Skeletal muscle tissue (tissue), 3 donors: ENCODE measurements at regions not wholly inside any gene's neighbourhood (a gene's known extent, or its start where the extent isn't known, plus 50 kb on each side); places are given as distances from the start of the nearest gene placed in this dataset.
A peak's percentile ranks its signal among the peaks of the same experiment; 100 is the strongest.

Experiments
- H3K27ac ChIP-seq: one replicate; pipeline ENCODE4 v1.7.0; 2013; ENCODE audit warnings: mild to moderate bottlenecking, low read depth, low read length, inconsistent platforms
- H3K27me3 ChIP-seq, 3 donors: one replicate each; pipeline ENCODE4 v1.7.0; 2013; ENCODE audit warnings: low read length in 3 of 3; ENCODE audit not compliant: control insufficient read depth in 3 of 3, insufficient read depth in 3 of 3
- H3K36me3 ChIP-seq, 3 donors: one replicate each; pipeline ENCODE4 v1.7.0; 2013; ENCODE audit warnings: low read length in 3 of 3; ENCODE audit not compliant: control insufficient read depth in 3 of 3, insufficient read depth in 3 of 3
- H3K4me1 ChIP-seq, 3 donors: one replicate each; pipeline ENCODE4 v1.7.0; 2013; ENCODE audit warnings: low read length in 3 of 3, mild to moderate bottlenecking in 3 of 3; ENCODE audit not compliant: control insufficient read depth in 3 of 3, insufficient read depth in 3 of 3
- H3K4me3 ChIP-seq, 3 donors: one replicate each; pipeline ENCODE4 v1.7.0; 2013; ENCODE audit warnings: low read length in 3 of 3
- H3K9ac ChIP-seq, 3 donors: one replicate each; pipeline ENCODE4 v1.7.0; 2013; ENCODE audit warnings: low read length in 3 of 3, mild to moderate bottlenecking in 3 of 3, moderate library complexity in 2 of 3, low read depth in 1 of 3
- H3K9me3 ChIP-seq, 3 donors: one replicate each; pipeline ENCODE4 v1.7.0; 2013; ENCODE audit warnings: low read length in 3 of 3; ENCODE audit not compliant: control insufficient read depth in 3 of 3
- donor health status: Osteomylitis.

DNA sequence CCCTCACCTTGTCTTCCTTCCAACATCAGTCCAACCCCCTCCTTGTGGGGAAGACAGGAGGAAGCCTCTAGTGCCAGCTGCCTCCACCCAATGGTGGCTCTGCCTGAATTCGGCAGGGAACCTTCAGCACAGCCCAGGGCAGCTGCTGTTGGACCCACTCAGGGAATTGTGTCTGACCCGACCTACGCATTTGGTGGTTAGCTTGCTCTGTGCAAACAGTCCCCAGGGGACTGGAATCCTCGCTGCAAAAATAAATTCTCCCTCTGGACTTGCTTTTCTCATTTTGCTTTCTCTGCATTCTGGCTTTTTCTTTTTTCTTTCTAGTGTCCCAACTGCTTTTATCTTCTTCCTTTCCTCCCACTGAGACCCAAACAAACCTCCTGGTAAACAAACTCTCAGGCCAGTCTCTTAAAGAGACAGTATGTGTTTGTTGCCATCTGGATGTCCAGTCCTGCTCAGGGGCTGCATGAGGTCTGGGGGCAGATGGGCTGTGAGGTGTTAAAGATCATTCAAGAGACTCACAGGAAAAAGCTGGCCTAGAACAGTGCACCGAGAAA lies 137.7 kb upstream of the HAAO start:
- H3K36me3 ChIP-seq: no peaks in the 10 kb centered on the region
- peaks cover 65 to 71% (median 69%) of the 10 kb centered on the region in 3 donors for H3K4me1 ChIP-seq
- H3K9me3 ChIP-seq: no peaks in the 10 kb centered on the region
- peak overlapping the region; percentile 51 for H3K27ac ChIP-seq
- H3K27me3 ChIP-seq: no peaks in the 10 kb centered on the region
- H3K4me3 ChIP-seq: no peak overlapping the region
- H3K9ac ChIP-seq: peak overlapping the region in 2 of 3 donors; percentile 46 to 62

DNA sequence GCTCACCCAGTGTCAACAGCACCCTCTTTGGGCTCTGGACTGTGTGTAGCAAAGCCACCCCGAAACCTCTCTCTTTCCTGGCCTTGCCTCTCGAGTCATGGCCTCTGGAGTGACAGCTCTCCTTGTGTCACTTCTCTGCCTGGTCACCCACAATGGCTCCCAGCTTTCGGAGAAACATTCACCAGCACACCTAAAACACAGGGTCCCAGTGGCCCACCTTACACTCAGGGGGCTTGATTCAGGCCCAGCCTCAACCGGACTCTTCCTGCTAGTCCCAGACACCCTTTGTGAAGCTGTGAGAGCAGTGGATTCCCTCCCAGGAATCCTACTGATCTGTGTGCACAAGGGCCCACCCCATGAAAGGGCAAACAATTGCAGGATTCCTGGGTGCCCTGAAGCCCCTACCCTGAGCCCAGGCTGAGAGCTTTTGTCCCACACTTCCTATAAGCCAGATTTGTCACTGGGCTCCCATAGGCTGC lies 137.2 kb upstream of the HAAO start:
- Histone ChIP-seq H3K27ac (peak overlapping the region; percentile 51), H3K4me1 (peaks cover 69 to 75% (median 74%) of the 10 kb centered on the region in 3 donors), H3K9ac (peak overlapping the region in 2 of 3 donors; percentile 46 to 62), H3K9me3 (no peaks in the 10 kb centered on the region), H3K4me3 (no peak overlapping the region), H3K27me3 (no peaks in the 10 kb centered on the region), H3K36me3 (no peaks in the 10 kb centered on the region)

DNA sequence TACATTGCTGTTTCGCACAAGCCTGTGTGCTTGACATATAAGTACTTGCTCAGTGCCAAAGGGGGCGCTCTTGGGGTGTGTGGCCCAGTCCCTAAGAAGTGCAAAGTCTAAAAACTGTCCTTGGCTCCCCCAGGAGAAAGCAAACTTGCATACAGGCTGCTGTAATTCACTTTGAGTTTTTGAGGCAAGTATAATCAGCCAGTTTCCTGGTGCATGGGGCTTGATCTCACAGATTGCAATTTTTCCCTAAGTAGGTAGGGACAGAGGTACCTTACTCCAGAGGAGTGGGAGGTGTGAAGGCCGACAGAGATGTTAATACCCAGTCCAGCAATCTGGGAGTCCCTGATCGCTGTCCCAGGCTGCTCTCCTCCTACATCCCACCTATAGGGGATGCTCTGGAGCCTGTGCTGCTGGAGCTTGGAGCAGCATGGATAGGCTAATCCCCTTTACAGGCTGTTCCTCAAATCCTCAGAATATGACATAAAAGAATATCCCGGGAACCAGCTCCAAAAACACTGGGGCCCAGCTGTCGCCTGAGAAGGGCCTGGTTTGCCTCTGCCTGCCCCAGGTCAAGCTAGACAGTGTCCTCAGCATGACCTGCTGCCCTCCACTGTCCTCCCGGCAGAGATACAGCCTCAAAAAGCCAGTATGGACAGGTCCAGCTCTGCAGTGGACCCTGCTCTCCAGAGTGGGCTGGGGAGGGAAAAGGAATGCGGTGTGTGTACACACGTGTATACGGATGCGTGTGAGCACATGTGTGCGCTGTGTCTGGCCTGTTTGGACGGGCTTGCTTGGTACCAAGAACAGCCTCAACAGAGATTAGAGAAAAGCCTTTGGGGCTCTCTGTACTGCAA lies 136.5 kb upstream of the HAAO start:
- no peaks in the 10 kb centered on the region for H3K36me3 ChIP-seq
- peaks cover 76 to 79% (median 77%) of the 10 kb centered on the region in 3 donors for H3K4me1 ChIP-seq
- no peak overlapping the region for H3K4me3 ChIP-seq
- H3K27me3 ChIP-seq: no peaks in the 10 kb centered on the region
- peak overlapping the region in 2 of 3 donors; percentile 15 to 62 for H3K9ac ChIP-seq
- H3K27ac ChIP-seq: peak overlapping the region; percentile 51
- no peaks in the 10 kb centered on the region for H3K9me3 ChIP-seq

DNA sequence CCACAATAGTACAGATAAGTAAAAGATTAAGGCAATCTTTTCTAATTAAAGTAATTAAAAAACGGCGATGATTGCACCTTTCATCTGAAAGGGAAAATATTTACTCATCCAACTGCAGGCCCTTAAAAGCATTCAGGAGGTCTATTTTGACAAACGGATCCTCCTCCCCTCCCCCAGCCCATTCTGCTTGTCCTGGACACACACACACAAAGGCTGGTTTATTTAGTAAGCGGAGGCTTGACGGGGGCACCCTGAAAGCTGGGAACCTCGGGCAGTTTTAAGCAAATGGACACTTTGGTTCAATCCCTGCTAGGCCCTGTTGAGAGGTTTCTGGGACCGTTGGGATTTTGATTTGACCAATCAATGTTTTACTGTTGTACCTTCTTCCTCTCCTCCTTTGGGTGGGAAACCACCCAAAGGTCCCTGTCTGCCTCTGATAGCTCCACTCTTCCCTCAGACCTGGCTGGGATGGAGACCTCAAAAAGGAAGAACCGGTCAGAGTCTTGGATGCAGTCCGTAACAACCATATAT lies 135.8 kb upstream of the HAAO start:
- Histone ChIP-seq H3K9ac (peak overlapping the region in 2 of 3 donors; percentile 8 to 73), H3K9me3 (no peaks in the 10 kb centered on the region), H3K4me3 (no peak overlapping the region), H3K27me3 (no peaks in the 10 kb centered on the region), H3K4me1 (peaks cover 80 to 83% (median 82%) of the 10 kb centered on the region in 3 donors), H3K27ac (peak overlapping the region; percentile 51), H3K36me3 (no peaks in the 10 kb centered on the region)

DNA sequence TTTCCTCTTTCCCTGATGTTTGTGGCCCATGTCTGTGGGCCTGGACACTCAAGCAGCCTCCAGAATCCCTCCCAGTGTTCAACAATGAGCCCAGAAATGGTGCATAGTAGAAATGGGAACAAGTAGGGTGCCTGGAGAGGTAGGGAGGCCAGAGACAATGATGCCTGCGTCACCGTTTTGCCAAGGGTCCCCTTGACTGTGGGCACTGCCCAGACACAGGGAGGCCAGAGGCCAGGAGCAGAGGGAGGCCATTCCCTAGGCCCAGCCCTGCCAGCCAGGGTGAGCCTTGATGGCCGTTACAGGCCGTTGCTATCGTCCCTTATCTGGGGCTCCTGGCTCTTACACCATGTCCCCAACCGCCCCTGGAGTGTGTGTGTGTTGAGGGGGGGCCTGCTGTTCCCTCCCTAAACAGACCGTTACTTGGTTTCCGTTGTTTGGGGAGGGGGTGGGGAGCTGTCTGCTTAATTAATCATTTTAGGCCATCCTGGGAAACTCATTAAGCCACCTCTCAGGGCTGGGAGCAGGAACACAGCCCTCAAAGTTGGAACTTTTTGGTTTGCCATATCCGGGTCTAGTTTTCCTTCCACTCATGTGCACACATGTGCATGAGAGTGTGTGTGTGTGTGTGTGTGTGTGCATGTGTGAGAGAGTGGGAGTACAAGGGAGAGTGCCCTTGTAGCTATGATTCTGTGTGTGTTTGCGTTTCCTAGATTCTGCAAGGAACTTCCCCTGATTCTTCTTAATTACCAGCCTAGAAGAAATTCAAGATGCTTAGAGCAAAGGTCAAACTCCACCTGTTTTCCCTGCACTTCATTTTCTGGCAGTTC lies 135.2 kb upstream of the HAAO start:
- no peak overlapping the region for H3K4me3 ChIP-seq
- peak overlapping the region; percentile 88 for H3K27ac ChIP-seq
- peak overlapping the region in 2 of 3 donors; percentile 51 to 73 for H3K9ac ChIP-seq
- no peaks in the 10 kb centered on the region for H3K9me3 ChIP-seq
- no peaks in the 10 kb centered on the region for H3K36me3 ChIP-seq
- peaks cover 87 to 90% (median 89%) of the 10 kb centered on the region in 3 donors for H3K4me1 ChIP-seq
- H3K27me3 ChIP-seq: no peaks in the 10 kb centered on the region

DNA sequence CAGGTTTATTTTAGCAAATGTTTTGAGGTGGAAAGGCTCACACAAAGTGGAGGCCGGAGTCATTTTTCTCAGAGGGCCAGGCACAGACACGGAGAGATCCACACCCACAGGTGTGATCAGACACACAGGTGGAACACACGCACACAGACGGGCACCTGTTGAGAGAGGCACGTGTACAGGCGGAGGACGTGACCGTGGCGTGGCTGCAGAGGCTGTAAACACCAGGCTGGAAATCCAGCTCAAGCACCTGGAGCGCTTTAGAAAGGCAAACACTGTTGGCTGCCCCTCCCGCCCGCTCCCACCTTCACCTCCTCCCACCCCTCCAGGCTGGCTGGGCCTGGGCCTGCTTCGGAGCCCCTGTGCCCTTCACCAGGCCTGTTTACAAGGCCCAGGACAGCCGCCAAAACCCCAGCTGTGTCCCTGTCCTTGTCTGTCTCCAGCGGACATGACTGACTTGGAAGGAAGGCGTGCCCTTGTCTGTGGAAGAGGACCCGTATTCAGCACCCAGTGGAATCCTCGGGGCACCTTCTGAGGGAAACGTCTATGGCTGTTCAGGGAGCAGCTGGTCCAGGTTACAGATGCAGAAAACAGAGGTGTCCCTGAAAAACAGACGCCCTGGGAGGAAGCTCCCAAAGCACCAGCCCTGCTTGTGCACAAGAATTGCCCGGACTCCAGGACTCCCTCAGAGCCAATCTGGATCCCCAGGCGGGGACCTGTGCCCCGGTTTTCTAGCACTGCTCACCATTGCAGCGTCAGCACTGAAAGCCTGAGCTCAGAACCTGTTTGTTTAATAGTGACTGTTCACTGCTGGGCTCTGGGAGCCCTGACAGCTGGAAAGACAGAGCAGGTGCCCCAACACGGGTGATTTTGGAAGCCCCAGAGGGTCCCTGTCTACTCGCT lies 134.3 kb upstream of the HAAO start:
- Histone ChIP-seq H3K27ac (peak overlapping the region; percentile 88), H3K9ac (peak overlapping the region in 2 of 3 donors; percentile 59 to 73), H3K4me1 (peaks cover 87 to 90% (median 89%) of the 10 kb centered on the region in 3 donors), H3K4me3 (no peak overlapping the region), H3K9me3 (no peaks in the 10 kb centered on the region), H3K27me3 (no peaks in the 10 kb centered on the region), H3K36me3 (no peaks in the 10 kb centered on the region)

DNA sequence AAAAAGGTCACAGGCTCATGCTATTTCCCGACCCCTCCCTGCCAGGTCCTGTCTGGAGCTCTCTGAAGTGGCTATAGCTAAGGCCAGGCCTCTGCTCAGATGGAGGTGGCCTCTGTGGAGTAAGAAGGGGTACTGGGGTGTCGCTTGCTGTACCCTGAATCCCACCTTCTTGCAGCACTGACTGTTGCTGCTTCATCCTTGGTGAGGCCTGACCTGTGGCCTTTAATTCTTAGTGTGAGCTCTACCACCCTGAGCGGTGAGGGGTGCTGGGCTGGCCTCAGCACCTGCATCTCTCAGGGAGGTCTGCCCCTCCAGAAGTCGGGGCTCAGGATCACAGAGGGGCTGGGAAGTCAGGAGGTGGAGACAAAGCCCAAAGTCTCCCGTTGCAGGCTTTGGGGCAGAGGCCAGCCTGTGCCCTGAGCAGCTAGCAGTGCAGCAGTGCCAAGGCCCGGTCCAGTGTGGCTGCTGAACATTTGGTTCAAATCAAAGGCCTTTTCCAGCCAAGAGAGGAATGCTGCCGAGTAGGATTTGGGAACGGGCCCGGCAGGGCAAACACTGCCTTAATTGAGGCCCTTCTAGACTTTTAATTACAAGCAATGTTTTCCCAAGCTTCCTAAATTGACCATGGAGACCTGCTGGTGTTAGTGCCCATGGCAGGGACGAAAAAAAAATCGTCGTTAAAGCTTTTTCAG lies 133.5 kb upstream of the HAAO start:
- peak overlapping the region; percentile 88 for H3K27ac ChIP-seq
- H3K9ac ChIP-seq: peak overlapping the region; percentile 36 to 73 (median 59)
- no peaks in the 10 kb centered on the region for H3K36me3 ChIP-seq
- peaks cover 80 to 86% (median 86%) of the 10 kb centered on the region in 3 donors for H3K4me1 ChIP-seq
- no peaks in the 10 kb centered on the region for H3K9me3 ChIP-seq
- peak overlapping the region in 1 of 3 donors; percentile 22 for H3K4me3 ChIP-seq
- H3K27me3 ChIP-seq: no peaks in the 10 kb centered on the region

DNA sequence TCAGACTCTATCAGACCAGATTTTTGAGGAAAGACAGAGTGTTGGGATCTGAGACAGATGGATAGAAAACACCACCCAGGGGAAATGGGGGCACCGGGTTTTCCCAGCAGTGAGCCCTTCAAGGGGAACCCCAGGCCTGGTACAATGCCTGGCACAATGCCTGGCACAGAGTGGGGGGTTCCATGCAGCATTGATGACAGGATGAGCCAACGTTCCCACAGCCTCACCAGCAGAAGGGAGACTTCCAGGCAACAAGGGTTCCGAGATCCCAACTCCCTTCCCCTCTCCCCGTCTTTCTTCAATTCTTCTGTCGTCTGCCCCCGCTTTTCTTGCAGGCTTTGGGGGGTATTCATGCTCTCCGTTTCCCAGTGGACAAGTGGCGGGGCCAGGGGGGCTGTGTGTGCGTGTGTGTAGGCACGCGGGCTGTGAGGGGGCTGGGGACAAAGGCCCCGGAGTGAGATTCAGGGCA lies 132.1 kb upstream of the HAAO start:
- Histone ChIP-seq H3K4me1 (peaks cover 69 to 80% (median 76%) of the 10 kb centered on the region in 3 donors), H3K9ac (peak overlapping the region; percentile 24 to 73 (median 69)), H3K36me3 (no peaks in the 10 kb centered on the region), H3K9me3 (no peaks in the 10 kb centered on the region), H3K27ac (peak overlapping the region; percentile 88), H3K4me3 (no peak overlapping the region), H3K27me3 (no peaks in the 10 kb centered on the region)
